ENCODE measurements at regions not wholly inside any gene's neighbourhood (a gene's known extent, or its start where the extent isn't known, plus 50 kb on each side); places are given as distances from the start of the nearest gene placed in this dataset.

DNA sequence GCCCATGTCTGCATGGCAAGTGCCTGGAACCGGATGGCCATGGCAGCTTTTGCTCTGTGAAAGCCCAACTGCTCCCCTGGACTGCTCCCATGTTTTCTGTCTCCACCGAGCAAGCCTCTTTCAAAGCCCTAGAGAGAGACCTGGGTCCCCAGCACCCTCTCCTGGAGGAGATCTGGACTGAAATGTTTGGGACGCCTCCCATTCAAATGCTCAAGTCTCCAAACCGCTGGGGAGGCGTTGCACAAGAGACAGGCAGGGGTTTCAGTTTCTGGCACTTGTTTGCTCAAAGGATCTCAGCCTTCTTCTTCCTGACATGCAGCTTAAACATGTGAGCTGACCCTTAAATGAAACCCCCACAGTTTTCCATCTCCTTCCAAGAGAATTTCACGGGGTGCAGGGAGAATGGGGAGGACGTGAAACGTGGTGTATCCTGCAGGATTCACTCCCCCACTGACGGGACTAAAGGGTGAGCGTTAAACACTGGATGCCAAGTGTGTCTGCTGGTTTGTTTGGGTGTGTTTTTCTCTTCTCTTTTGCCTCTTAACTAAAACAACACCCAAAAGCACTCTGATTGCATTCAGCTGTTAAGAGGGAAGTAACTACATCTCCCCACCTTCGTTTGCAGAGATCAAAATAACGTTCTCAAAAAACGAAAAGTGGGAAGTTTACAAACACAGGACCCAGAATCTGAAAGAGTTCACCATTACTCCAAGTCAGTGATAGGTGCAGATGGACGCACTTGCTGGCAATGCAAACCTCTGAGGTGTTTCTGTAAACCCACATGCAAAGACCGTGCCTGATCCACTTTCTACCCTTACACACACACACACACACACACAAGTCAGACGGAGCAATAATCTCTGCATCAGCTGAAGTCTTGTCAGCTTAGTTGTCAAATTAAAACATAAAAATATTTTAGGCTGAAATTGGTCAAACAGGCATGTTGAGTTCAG is 256.9 kb downstream of the C16orf95 start (continued):
- no peak for TF ChIP-seq RELA (IDR thresholded peaks at IDR 0.05; ENCODE audit: borderline replicate concordance, partially characterized antibody)
- no peak for TF ChIP-seq RELB (IDR thresholded peaks at IDR 0.05; ENCODE audit: low read depth)
- TF ChIP-seq, protein P1, sequence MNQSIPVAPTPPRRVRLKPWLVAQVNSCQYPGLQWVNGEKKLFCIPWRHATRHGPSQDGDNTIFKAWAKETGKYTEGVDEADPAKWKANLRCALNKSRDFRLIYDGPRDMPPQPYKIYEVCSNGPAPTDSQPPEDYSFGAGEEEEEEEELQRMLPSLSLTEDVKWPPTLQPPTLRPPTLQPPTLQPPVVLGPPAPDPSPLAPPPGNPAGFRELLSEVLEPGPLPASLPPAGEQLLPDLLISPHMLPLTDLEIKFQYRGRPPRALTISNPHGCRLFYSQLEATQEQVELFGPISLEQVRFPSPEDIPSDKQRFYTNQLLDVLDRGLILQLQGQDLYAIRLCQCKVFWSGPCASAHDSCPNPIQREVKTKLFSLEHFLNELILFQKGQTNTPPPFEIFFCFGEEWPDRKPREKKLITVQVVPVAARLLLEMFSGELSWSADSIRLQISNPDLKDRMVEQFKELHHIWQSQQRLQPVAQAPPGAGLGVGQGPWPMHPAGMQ (IDR thresholded peaks at IDR 0.05; ENCODE audit: borderline replicate concordance) = no peak
- no peak for TF ChIP-seq STAT3 (IDR thresholded peaks at IDR 0.05; ENCODE audit: low read depth, low read length)
- TF ChIP-seq PAX8 (IDR thresholded peaks at IDR 0.05) = no peak
- TF ChIP-seq, protein P2, sequence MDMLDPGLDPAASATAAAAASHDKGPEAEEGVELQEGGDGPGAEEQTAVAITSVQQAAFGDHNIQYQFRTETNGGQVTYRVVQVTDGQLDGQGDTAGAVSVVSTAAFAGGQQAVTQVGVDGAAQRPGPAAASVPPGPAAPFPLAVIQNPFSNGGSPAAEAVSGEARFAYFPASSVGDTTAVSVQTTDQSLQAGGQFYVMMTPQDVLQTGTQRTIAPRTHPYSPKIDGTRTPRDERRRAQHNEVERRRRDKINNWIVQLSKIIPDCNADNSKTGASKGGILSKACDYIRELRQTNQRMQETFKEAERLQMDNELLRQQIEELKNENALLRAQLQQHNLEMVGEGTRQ (IDR thresholded peaks at IDR 0.05; ENCODE audit: borderline replicate concordance, low read depth, low read length) = no peak
- no peak for TF ChIP-seq RAD21 (IDR thresholded peaks at IDR 0.05; ENCODE audit: insufficient read depth, low read depth, low read length)
- no peak for TF ChIP-seq BRCA1 (IDR thresholded peaks at IDR 0.05; ENCODE audit: low read depth, low read length)
- TF ChIP-seq NFYA (IDR thresholded peaks at IDR 0.05; ENCODE audit: borderline replicate concordance, low read depth, low read length) = no peak
- TF ChIP-seq, protein P3, sequence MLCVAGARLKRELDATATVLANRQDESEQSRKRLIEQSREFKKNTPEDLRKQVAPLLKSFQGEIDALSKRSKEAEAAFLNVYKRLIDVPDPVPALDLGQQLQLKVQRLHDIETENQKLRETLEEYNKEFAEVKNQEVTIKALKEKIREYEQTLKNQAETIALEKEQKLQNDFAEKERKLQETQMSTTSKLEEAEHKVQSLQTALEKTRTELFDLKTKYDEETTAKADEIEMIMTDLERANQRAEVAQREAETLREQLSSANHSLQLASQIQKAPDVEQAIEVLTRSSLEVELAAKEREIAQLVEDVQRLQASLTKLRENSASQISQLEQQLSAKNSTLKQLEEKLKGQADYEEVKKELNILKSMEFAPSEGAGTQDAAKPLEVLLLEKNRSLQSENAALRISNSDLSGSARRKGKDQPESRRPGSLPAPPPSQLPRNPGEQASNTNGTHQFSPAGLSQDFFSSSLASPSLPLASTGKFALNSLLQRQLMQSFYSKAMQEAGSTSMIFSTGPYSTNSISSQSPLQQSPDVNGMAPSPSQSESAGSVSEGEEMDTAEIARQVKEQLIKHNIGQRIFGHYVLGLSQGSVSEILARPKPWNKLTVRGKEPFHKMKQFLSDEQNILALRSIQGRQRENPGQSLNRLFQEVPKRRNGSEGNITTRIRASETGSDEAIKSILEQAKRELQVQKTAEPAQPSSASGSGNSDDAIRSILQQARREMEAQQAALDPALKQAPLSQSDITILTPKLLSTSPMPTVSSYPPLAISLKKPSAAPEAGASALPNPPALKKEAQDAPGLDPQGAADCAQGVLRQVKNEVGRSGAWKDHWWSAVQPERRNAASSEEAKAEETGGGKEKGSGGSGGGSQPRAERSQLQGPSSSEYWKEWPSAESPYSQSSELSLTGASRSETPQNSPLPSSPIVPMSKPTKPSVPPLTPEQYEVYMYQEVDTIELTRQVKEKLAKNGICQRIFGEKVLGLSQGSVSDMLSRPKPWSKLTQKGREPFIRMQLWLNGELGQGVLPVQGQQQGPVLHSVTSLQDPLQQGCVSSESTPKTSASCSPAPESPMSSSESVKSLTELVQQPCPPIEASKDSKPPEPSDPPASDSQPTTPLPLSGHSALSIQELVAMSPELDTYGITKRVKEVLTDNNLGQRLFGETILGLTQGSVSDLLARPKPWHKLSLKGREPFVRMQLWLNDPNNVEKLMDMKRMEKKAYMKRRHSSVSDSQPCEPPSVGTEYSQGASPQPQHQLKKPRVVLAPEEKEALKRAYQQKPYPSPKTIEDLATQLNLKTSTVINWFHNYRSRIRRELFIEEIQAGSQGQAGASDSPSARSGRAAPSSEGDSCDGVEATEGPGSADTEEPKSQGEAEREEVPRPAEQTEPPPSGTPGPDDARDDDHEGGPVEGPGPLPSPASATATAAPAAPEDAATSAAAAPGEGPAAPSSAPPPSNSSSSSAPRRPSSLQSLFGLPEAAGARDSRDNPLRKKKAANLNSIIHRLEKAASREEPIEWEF (IDR thresholded peaks at IDR 0.05; ENCODE audit: insufficient replicate concordance, low read depth, low read length) = no peak
- no peak for TF ChIP-seq CHD1 (IDR thresholded peaks at IDR 0.05; ENCODE audit: low read depth, low read length)
- no peak for TF ChIP-seq IKZF2 (IDR thresholded peaks at IDR 0.05)
